Endodermal cell (in vitro differentiated cells): ENCODE measurements at regions not wholly inside any gene's neighbourhood (a gene's known extent, or its start where the extent isn't known, plus 50 kb on each side); places are given as distances from the start of the nearest gene placed in this dataset.

Source experiments
- DNase-seq: peaks from one replicate; pipeline ENCODE4 v3.0.0-alpha.2; 2017
- H3K27ac ChIP-seq: 2 replicates; pipeline ENCODE4 v1.5.1; 2013; ENCODE audit warnings: mild to moderate bottlenecking, low read depth, low read length, moderate library complexity
- H3K27me3 ChIP-seq: 2 replicates; pipeline ENCODE4 v1.6.1; 2013; ENCODE audit warnings: mild to moderate bottlenecking, low read length, moderate library complexity; ENCODE audit not compliant: insufficient read depth, control insufficient read depth, poor library complexity, severe bottlenecking
- H3K36me3 ChIP-seq: 2 replicates; pipeline ENCODE4 v1.7.0; 2013; ENCODE audit warnings: mild to moderate bottlenecking, low read length, moderate library complexity; ENCODE audit not compliant: control insufficient read depth, insufficient read depth
- H3K4me1 ChIP-seq: one replicate; pipeline ENCODE4 v1.7.0; 2013; ENCODE audit warnings: low read length; ENCODE audit not compliant: control insufficient read depth, insufficient read depth
- H3K4me3 ChIP-seq: 2 replicates; pipeline ENCODE4 v1.5.1; 2013; ENCODE audit warnings: mild to moderate bottlenecking, low read length, moderate library complexity
- H3K9ac ChIP-seq: 2 replicates; pipeline ENCODE4 v1.6.1; 2013; ENCODE audit warnings: mild to moderate bottlenecking, low read length, moderate library complexity; ENCODE audit not compliant: poor library complexity, severe bottlenecking; ENCODE audit errors: extremely low read depth
- H3K9me3 ChIP-seq: 2 replicates; pipeline ENCODE4 v1.6.1; 2013; ENCODE audit warnings: mild to moderate bottlenecking, low read length, moderate library complexity; ENCODE audit not compliant: control insufficient read depth
- H3K27ac Mint-ChIP-seq: 2 replicates; pipeline ENCODE4 v1.8.0; 2020; ENCODE audit warnings: mixed read lengths
- H3K27me3 Mint-ChIP-seq: 2 replicates; pipeline ENCODE4 v1.8.0; 2021; ENCODE audit warnings: mild to moderate bottlenecking, mixed read lengths; ENCODE audit not compliant: insufficient read depth
- H3K36me3 Mint-ChIP-seq: 2 replicates; pipeline ENCODE4 v1.8.0; 2020; ENCODE audit warnings: low read depth, mixed read lengths
- H3K4me1 Mint-ChIP-seq: 2 replicates; pipeline ENCODE4 v1.8.0; 2020; ENCODE audit warnings: mixed read lengths
- H3K4me3 Mint-ChIP-seq: 2 replicates; pipeline ENCODE4 v1.8.0; 2020; ENCODE audit warnings: mild to moderate bottlenecking, moderate library complexity, mixed read lengths
- H3K9me3 Mint-ChIP-seq: 2 replicates; pipeline ENCODE4 v1.8.0; 2020; ENCODE audit warnings: mild to moderate bottlenecking, mixed read lengths
- CTCF ChIP-seq: fragments of 200-600 bp; sonication (generic); conservative IDR thresholded peaks from 2 replicates; pipeline ENCODE4 v1.5.0; 2021; ENCODE audit warnings: antibody characterized with exemption, mild to moderate bottlenecking
- WGBS, 2 experiments: methylation state at CpG; one replicate each; pipeline versions ENCODE4 v1.1.5 to v1.1.7; 2013; ENCODE audit warnings: missing lambda C conversion rate in 2 of 2, mixed read lengths in 1 of 2; ENCODE audit not compliant: insufficient coverage in 1 of 2, insufficient read length in 1 of 2; 5-methylcytosine and 5-hydroxymethylcytosine counted together

- DNase-seq, result no peak
- H3K4me3 Mint-ChIP-seq, result no peak overlapping the region
- H3K36me3 Mint-ChIP-seq, result no peaks in the 10 kb centered on the region
- Histone ChIP-seq H3K4me1 (no peaks in the 10 kb centered on the region), H3K36me3 (no peaks in the 10 kb centered on the region), H3K4me3 (no peak overlapping the region), H3K9ac (no peak overlapping the region), H3K9me3 (no peaks in the 10 kb centered on the region), H3K27me3 (no peaks in the 10 kb centered on the region), H3K27ac (no peak overlapping the region)
- H3K9me3 Mint-ChIP-seq, result peaks cover 7% of the 10 kb centered on the region
- no peak for TF ChIP-seq CTCF
- WGBS, 2 experiments, result 92 to 94% methylated on average over 15 to 20 of the region's 20 CpGs
- peaks cover 1% of the 10 kb centered on the region for H3K4me1 Mint-ChIP-seq
- H3K27ac Mint-ChIP-seq, result no peak overlapping the region
- peaks cover 2% of the 10 kb centered on the region for H3K27me3 Mint-ChIP-seq
These were observed 458.7 kb upstream of the HS6ST1 start for GRCh38 chr2:128777196-128778035.

- Histone ChIP-seq H3K9ac (no peak overlapping the region), H3K27ac (no peak overlapping the region), H3K36me3 (no peaks in the 10 kb centered on the region), H3K9me3 (no peaks in the 10 kb centered on the region), H3K27me3 (no peaks in the 10 kb centered on the region), H3K4me3 (no peak overlapping the region), H3K4me1 (no peaks in the 10 kb centered on the region)
- Mint-ChIP-seq H3K36me3 (no peaks in the 10 kb centered on the region), H3K4me1 (peaks cover 1% of the 10 kb centered on the region), H3K9me3 (peaks cover 7% of the 10 kb centered on the region), H3K4me3 (no peak overlapping the region), H3K27ac (no peak overlapping the region), H3K27me3 (peaks cover 4% of the 10 kb centered on the region)
- WGBS, 2 experiments, result 74 to 100% methylated on average over 1 to 2 of the region's 2 CpGs
- DNase-seq, result no peak
- TF ChIP-seq CTCF, result no peak
These were observed 460.2 kb upstream of the HS6ST1 start for GRCh38 chr2:128778843-128779242.

- Mint-ChIP-seq H3K27me3 (peaks cover 4% of the 10 kb centered on the region), H3K4me3 (no peak overlapping the region), H3K9me3 (peaks cover 8% of the 10 kb centered on the region), H3K27ac (no peak overlapping the region), H3K36me3 (no peaks in the 10 kb centered on the region), H3K4me1 (peaks cover 1% of the 10 kb centered on the region)
- H3K9ac ChIP-seq, result no peak overlapping the region
- TF ChIP-seq CTCF, result no peak
- H3K36me3 ChIP-seq, result no peaks in the 10 kb centered on the region
- WGBS, 2 experiments, result 96% methylated on average over 9 of the region's 9 CpGs
- H3K27ac ChIP-seq, result no peak overlapping the region
- H3K4me1 ChIP-seq, result no peaks in the 10 kb centered on the region
- H3K4me3 ChIP-seq, result no peak overlapping the region
- DNase-seq, result no peak
- H3K27me3 ChIP-seq, result no peaks in the 10 kb centered on the region
- no peaks in the 10 kb centered on the region for H3K9me3 ChIP-seq
These were observed 460.8 kb upstream of the HS6ST1 start for GRCh38 chr2:128779301-128780095.
